ENCODE measurements at regions not wholly inside any gene's neighbourhood (a gene's known extent, or its start where the extent isn't known, plus 50 kb on each side); places are given as distances from the start of the nearest gene placed in this dataset.

- no peak for TF ChIP-seq ZFP30 (CRISPR knock-in tag; IDR thresholded peaks at IDR 0.05)
- TF ChIP-seq ESRRG (CRISPR knock-in tag; IDR thresholded peaks at IDR 0.05) = no peak
- TF ChIP-seq, protein P1, sequence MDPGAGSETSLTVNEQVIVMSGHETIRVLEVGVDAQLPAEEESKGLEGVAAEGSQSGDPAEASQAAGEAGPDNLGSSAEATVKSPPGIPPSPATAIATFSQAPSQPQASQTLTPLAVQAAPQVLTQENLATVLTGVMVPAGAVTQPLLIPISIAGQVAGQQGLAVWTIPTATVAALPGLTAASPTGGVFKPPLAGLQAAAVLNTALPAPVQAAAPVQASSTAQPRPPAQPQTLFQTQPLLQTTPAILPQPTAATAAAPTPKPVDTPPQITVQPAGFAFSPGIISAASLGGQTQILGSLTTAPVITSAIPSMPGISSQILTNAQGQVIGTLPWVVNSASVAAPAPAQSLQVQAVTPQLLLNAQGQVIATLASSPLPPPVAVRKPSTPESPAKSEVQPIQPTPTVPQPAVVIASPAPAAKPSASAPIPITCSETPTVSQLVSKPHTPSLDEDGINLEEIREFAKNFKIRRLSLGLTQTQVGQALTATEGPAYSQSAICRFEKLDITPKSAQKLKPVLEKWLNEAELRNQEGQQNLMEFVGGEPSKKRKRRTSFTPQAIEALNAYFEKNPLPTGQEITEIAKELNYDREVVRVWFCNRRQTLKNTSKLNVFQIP (CRISPR knock-in tag; IDR thresholded peaks at IDR 0.05; ENCODE audit: borderline replicate concordance, low read depth) = no peak
- TF ChIP-seq GLIS3 (CRISPR knock-in tag; IDR thresholded peaks at IDR 0.05) = no peak
- TF ChIP-seq ZC3H10 (CRISPR knock-in tag; IDR thresholded peaks at IDR 0.05) = no peak
- no peak for TF ChIP-seq TOX (CRISPR knock-in tag; IDR thresholded peaks at IDR 0.05; ENCODE audit: borderline replicate concordance)
- no peak for ATAC-seq
Measured at GRCh38 chr20:48149902-48150301, 364.6 kb upstream of the SULF2 start.

GRCh38 chr20:48148916-48149672, 363.8 kb upstream of the SULF2 start:
- TF ChIP-seq TOX (CRISPR knock-in tag; IDR thresholded peaks at IDR 0.05; ENCODE audit: borderline replicate concordance) = no peak
- no peak for TF ChIP-seq ZC3H10 (CRISPR knock-in tag; IDR thresholded peaks at IDR 0.05)
- TF ChIP-seq ZFP3 (CRISPR knock-in tag; IDR thresholded peaks at IDR 0.05) = no peak
- no peak for TF ChIP-seq ARNTL (CRISPR knock-in tag; IDR thresholded peaks at IDR 0.05; ENCODE audit: borderline replicate concordance, low read depth)
- no peak for TF ChIP-seq TSHZ2 (CRISPR knock-in tag; IDR thresholded peaks at IDR 0.05)
- no peak for TF ChIP-seq ZNF565 (CRISPR knock-in tag; conservative IDR thresholded peaks at IDR 0.05; ENCODE audit: low read depth)
- no peak for TF ChIP-seq OSR1 (CRISPR knock-in tag; IDR thresholded peaks at IDR 0.05)
- no peak for TF ChIP-seq BACH2 (CRISPR knock-in tag; IDR thresholded peaks at IDR 0.05; ENCODE audit: borderline replicate concordance)
- no peak for TF ChIP-seq ZNF8 (CRISPR knock-in tag; IDR thresholded peaks at IDR 0.05)
- TF ChIP-seq ZFP30 (CRISPR knock-in tag; IDR thresholded peaks at IDR 0.05) = no peak
- TF ChIP-seq RARB (CRISPR knock-in tag; IDR thresholded peaks at IDR 0.05) = no peak
- no peak for TF ChIP-seq GLIS3 (CRISPR knock-in tag; IDR thresholded peaks at IDR 0.05)
- ATAC-seq = no peak

GRCh38 chr20:48148020-48148419, 362.7 kb upstream of the SULF2 start:
- TF ChIP-seq ZNF70 (CRISPR knock-in tag; IDR thresholded peaks at IDR 0.05) (no peak), RARB (CRISPR knock-in tag; IDR thresholded peaks at IDR 0.05) (no peak), GLIS3 (CRISPR knock-in tag; IDR thresholded peaks at IDR 0.05) (no peak), TSHZ2 (CRISPR knock-in tag; IDR thresholded peaks at IDR 0.05) (no peak), ISL1 (CRISPR knock-in tag; IDR thresholded peaks at IDR 0.05) (no peak), PPARA (CRISPR knock-in tag; IDR thresholded peaks at IDR 0.05; ENCODE audit: borderline replicate concordance) (no peak)
- TF ChIP-seq, protein P2, sequence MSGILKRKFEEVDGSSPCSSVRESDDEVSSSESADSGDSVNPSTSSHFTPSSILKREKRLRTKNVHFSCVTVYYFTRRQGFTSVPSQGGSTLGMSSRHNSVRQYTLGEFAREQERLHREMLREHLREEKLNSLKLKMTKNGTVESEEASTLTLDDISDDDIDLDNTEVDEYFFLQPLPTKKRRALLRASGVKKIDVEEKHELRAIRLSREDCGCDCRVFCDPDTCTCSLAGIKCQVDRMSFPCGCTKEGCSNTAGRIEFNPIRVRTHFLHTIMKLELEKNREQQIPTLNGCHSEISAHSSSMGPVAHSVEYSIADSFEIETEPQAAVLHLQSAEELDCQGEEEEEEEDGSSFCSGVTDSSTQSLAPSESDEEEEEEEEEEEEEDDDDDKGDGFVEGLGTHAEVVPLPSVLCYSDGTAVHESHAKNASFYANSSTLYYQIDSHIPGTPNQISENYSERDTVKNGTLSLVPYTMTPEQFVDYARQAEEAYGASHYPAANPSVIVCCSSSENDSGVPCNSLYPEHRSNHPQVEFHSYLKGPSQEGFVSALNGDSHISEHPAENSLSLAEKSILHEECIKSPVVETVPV (CRISPR knock-in tag; IDR thresholded peaks at IDR 0.05) = no peak
- ATAC-seq = no peak

- no peak for ATAC-seq
- TF ChIP-seq CREB5 (CRISPR knock-in tag; IDR thresholded peaks at IDR 0.05; ENCODE audit: low read depth) (no peak), ZNF70 (CRISPR knock-in tag; IDR thresholded peaks at IDR 0.05) (no peak), ZC3H10 (CRISPR knock-in tag; IDR thresholded peaks at IDR 0.05) (no peak), GLIS3 (CRISPR knock-in tag; IDR thresholded peaks at IDR 0.05) (no peak), ZFP3 (CRISPR knock-in tag; IDR thresholded peaks at IDR 0.05) (no peak), ISL1 (CRISPR knock-in tag; IDR thresholded peaks at IDR 0.05) (no peak), SNAI2 (CRISPR knock-in tag; IDR thresholded peaks at IDR 0.05) (no peak), ZNF8 (CRISPR knock-in tag; IDR thresholded peaks at IDR 0.05) (no peak), ESRRG (CRISPR knock-in tag; IDR thresholded peaks at IDR 0.05) (no peak)
- TF ChIP-seq, protein P3, sequence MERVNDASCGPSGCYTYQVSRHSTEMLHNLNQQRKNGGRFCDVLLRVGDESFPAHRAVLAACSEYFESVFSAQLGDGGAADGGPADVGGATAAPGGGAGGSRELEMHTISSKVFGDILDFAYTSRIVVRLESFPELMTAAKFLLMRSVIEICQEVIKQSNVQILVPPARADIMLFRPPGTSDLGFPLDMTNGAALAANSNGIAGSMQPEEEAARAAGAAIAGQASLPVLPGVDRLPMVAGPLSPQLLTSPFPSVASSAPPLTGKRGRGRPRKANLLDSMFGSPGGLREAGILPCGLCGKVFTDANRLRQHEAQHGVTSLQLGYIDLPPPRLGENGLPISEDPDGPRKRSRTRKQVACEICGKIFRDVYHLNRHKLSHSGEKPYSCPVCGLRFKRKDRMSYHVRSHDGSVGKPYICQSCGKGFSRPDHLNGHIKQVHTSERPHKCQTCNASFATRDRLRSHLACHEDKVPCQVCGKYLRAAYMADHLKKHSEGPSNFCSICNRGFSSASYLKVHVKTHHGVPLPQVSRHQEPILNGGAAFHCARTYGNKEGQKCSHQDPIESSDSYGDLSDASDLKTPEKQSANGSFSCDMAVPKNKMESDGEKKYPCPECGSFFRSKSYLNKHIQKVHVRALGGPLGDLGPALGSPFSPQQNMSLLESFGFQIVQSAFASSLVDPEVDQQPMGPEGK (CRISPR knock-in tag; IDR thresholded peaks at IDR 0.05; ENCODE audit: borderline replicate concordance) = no peak
- TF ChIP-seq, protein P1 (CRISPR knock-in tag; IDR thresholded peaks at IDR 0.05; ENCODE audit: borderline replicate concordance, low read depth) = no peak
Measured at GRCh38 chr20:48147311-48147710, 362.0 kb upstream of the SULF2 start.

All from SK-N-SH treated with all-trans-retinoic acid at 6 μM for 48 hours (cell line).